SU-DHL-6 (cell line): ENCODE measurements at regions not wholly inside any gene's neighbourhood (a gene's known extent, or its start where the extent isn't known, plus 50 kb on each side); places are given as distances from the start of the nearest gene placed in this dataset.

Source experiments
- H2AFZ ChIP-seq: fragments of 200-600 bp; sonication (generic); 2 replicates; pipeline ENCODE4 v1.6.1; 2014; ENCODE audit warnings: low read depth, mild to moderate bottlenecking, moderate library complexity, mixed read lengths, antibody characterized with exemption, low read length; ENCODE audit not compliant: severe bottlenecking
- H3F3A ChIP-seq: fragments of 200-600 bp; shearing (Covaris generic); 2 replicates; pipeline ENCODE4 v1.6.0; 2016; ENCODE audit warnings: antibody characterized with exemption, mild to moderate bottlenecking; ENCODE audit not compliant: insufficient read depth
- H3K27ac ChIP-seq: fragments of 200-600 bp; sonication (generic); 2 replicates; pipeline ENCODE4 v1.5.1; 2016; ENCODE audit warnings: low read depth, mild to moderate bottlenecking, low read length, moderate library complexity, mixed read lengths
- H3K27me3 ChIP-seq: fragments of 200-600 bp; sonication (generic), shearing (Covaris generic); 2 replicates; pipeline ENCODE4 v1.6.0; 2014; ENCODE audit warnings: mild to moderate bottlenecking, low read length
- H3K36me3 ChIP-seq: fragments of 200-600 bp; sonication (generic); 2 replicates; pipeline ENCODE4 v1.6.1; 2014; ENCODE audit warnings: mild to moderate bottlenecking, low read length, mixed read lengths
- H3K4me2 ChIP-seq: fragments of 300-600, 200-600 bp; shearing (Covaris generic), sonication (generic); 2 replicates; pipeline ENCODE4 v1.6.0; 2014; ENCODE audit warnings: low read length, low read depth, mild to moderate bottlenecking; ENCODE audit not compliant: poor library complexity, severe bottlenecking
- H3K4me3 ChIP-seq: fragments of 200-600 bp; sonication (generic); 2 replicates; pipeline ENCODE4 v1.5.1; 2014; ENCODE audit warnings: antibody characterized with exemption, low read length, mild to moderate bottlenecking, mixed read lengths; ENCODE audit not compliant: insufficient read depth, poor library complexity, severe bottlenecking
- H3K79me2 ChIP-seq: fragments of 200-600 bp; sonication (generic); 2 replicates; pipeline ENCODE4 v1.6.1; 2014; ENCODE audit warnings: mild to moderate bottlenecking, low read length, moderate library complexity; ENCODE audit not compliant: insufficient read depth
- H3K9ac ChIP-seq: fragments of 200-600 bp; sonication (generic); 2 replicates; pipeline ENCODE4 v1.7.0; 2014; ENCODE audit warnings: mild to moderate bottlenecking, low read length
- H3K9me2 ChIP-seq: fragments of 200-600 bp; sonication (generic); replicated peaks from 2 replicates; pipeline ENCODE4 v1.6.1; 2014; ENCODE audit warnings: low read length; ENCODE audit not compliant: insufficient read depth
- H3K9me3 ChIP-seq: fragments of 200-600 bp; sonication (generic); 2 replicates; pipeline ENCODE4 v1.6.1; 2014; ENCODE audit warnings: low read length, mixed read lengths; ENCODE audit not compliant: insufficient read depth
- H4K20me1 ChIP-seq: fragments of 200-600 bp; sonication (generic); 2 replicates; pipeline ENCODE4 v1.6.1; 2014; ENCODE audit warnings: low read depth, mild to moderate bottlenecking, antibody characterized with exemption, low read length, moderate library complexity, mixed read lengths
- CTCF ChIP-seq: fragments of 200-600 bp; sonication (generic); IDR thresholded peaks from one replicate; pipeline ENCODE4 v1.5.1; 2017; ENCODE audit warnings: antibody characterized with exemption, mild to moderate bottlenecking, low read length, moderate library complexity; ENCODE audit not compliant: insufficient read depth, poor library complexity, severe bottlenecking
- EZH2phosphoT487 ChIP-seq: fragments of 200-600 bp; sonication (generic), shearing (Covaris generic); conservative IDR thresholded peaks from 2 replicates; pipeline ENCODE4 v1.6.1; 2018; ENCODE audit warnings: mild to moderate bottlenecking, antibody characterized with exemption, low read length, moderate library complexity, mixed read lengths

GRCh38 chr11:111438846-111439520, 59.9 kb upstream of the POU2AF1 start:
- Histone ChIP-seq H4K20me1 (no peaks in the 10 kb centered on the region), H3K79me2 (no peaks in the 10 kb centered on the region), H3K27me3 (no peaks in the 10 kb centered on the region), H3F3A (peaks cover 29% of the 10 kb centered on the region), H3K4me3 (peak overlapping the region; percentile 0), H3K36me3 (no peaks in the 10 kb centered on the region), H3K9ac (peak overlapping the region; percentile 69), H3K4me2 (peak overlapping the region; percentile 61), H3K9me3 (no peaks in the 10 kb centered on the region), H3K9me2 (no peaks in the 10 kb centered on the region), H2AFZ (no peak overlapping the region), H3K27ac (peak overlapping the region; percentile 97)
- no peak for TF ChIP-seq CTCF
- no peak for TF ChIP-seq EZH2phosphoT487

- Histone ChIP-seq H3K4me2 (peak overlapping the region; percentile 61), H3K9me3 (no peaks in the 10 kb centered on the region), H2AFZ (peak overlapping the region; percentile 43), H3K27me3 (no peaks in the 10 kb centered on the region), H3K4me3 (peak overlapping the region; percentile 0), H4K20me1 (no peaks in the 10 kb centered on the region), H3K9ac (peak overlapping the region; percentile 69), H3K36me3 (no peaks in the 10 kb centered on the region), H3K27ac (peak overlapping the region; percentile 97), H3K9me2 (no peaks in the 10 kb centered on the region), H3K79me2 (no peaks in the 10 kb centered on the region), H3F3A (peaks cover 29% of the 10 kb centered on the region)
- TF ChIP-seq CTCF, result no peak
- no peak for TF ChIP-seq EZH2phosphoT487
Observed at GRCh38 chr11:111438168-111438567, 59.1 kb upstream of the POU2AF1 start.

- TF ChIP-seq EZH2phosphoT487 (no peak), CTCF (no peak)
- Histone ChIP-seq H3K36me3 (no peaks in the 10 kb centered on the region), H3K9me2 (no peaks in the 10 kb centered on the region), H3K9me3 (no peaks in the 10 kb centered on the region), H3K79me2 (no peaks in the 10 kb centered on the region), H3F3A (peaks cover 26% of the 10 kb centered on the region), H3K9ac (peak overlapping the region; percentile 69; the same call in 1 of the 2 replicates), H3K27me3 (no peaks in the 10 kb centered on the region), H3K4me3 (no peak overlapping the region), H4K20me1 (no peaks in the 10 kb centered on the region), H3K27ac (peak overlapping the region; percentile 97; the same call in 1 of the 2 replicates), H2AFZ (no peak overlapping the region), H3K4me2 (peak overlapping the region; percentile 61)
Observed at GRCh38 chr11:111435046-111435698, 56.1 kb upstream of the POU2AF1 start.
